GM19023 (cell line): ENCODE measurements at regions not wholly inside any gene's neighbourhood (a gene's known extent, or its start where the extent isn't known, plus 50 kb on each side); places are given as distances from the start of the nearest gene placed in this dataset.
"Not testable (repeated sequence)": the region's sequence is repeated elsewhere in the genome, so short reads cannot be mapped to it uniquely, and the experiment has no call there.

Experiments
- ATAC-seq: cut with Tn5 transposase; IDR thresholded peaks from one replicate; pipeline ENCODE4 v1.9.1; 2021; ENCODE audit warnings: mild to moderate bottlenecking, moderate library complexity; ENCODE audit not compliant: unreplicated experiment

DNA sequence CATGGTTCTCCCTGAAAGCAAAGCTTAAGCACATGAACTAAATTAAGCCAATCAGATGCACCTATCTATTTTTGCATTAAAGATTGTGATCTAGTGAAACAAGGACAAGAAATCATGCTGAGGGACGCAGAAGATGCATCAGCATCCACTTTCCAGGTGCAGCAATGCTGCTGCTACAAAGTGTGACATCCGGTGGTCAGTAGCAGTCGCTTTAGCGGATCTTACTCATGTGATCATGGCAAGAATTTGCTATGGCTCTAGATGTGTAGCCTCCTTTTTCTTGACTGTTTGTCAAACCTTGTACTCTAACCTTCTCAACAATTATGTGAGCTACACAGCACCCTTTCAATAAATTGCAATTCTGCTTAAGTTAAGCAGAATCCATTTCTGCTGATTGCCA is 126.8 kb upstream of the SMLR1 start:
- ATAC-seq, result no peak

DNA sequence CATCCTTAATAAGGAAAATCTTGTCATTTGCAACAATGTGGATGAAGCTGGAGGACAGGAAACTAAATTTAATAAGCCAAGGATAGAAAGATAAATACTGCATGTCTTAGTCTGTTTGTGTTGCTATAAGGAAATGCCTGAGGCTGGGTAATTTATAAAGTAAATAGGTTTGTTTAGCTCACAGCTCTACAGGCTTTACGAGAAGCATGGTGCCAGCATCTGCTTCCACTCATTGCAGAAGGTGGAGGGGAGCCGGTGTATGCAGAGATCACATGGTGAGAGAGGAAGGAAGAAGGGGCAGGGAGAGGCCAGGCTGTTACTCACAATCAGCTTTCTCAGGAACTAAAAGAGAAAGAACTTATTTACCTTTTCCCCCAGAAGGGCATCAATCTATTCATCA is 118.9 kb upstream of the SMLR1 start:
- ATAC-seq, result no peak

DNA sequence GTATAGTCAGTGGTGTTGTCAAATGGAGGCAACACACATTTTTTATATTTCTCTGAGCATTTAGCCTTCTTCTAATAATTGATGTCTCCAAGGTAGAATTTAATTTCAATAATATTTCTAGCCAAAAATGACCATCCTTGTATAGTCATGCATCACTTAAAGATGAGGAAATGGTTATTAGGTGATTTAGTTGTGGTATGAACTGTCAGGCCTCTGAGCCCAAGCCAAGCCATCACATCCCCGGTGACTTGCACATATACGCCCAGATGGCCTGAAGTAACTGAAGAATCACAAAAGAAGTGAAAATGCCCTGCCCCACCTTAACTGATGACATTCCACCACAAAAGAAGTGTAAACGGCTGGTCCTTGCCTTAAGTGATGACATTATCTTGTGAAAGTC is 115.6 kb upstream of the SMLR1 start:
- not testable (repeated sequence) for ATAC-seq

DNA sequence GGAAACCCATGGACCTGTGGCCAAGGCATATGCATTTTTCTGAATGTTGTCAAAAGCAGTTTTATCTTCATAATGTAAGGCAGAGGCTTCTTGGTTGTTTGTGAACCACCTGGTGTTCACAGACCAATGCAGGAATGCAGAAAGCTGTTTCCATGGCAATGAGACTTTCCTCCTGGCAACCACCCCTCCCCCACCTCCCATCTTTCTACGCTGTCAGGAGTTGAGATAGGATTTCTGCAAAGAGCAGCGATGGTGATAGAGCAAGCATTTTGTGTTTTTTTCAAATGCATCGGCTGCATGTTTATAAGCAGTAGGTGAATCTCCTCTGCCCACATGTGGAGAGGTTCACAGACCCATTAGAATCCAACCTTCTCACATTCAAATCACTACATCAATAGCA is 114.1 kb upstream of the SMLR1 start:
- no peak for ATAC-seq

DNA sequence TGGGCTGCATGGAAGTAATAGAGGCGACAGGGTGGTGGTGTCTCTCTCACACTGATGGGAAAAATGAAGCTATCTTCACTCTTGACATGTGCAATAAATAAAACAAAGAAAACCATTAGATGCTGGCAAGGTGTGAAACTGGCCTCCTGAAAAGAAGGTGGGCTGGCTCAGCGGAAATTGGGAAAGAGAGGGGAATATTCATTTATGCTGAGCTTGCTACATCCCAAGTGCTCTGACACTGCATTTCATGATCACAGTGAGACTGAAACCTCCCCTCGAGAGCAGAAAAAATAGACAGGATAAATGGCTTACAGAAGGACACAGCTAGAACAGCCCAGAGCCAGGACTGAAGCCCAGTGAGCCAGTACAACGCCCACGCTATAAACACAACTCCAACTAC is 112.1 kb upstream of the SMLR1 start:
- ATAC-seq, result no peak

DNA sequence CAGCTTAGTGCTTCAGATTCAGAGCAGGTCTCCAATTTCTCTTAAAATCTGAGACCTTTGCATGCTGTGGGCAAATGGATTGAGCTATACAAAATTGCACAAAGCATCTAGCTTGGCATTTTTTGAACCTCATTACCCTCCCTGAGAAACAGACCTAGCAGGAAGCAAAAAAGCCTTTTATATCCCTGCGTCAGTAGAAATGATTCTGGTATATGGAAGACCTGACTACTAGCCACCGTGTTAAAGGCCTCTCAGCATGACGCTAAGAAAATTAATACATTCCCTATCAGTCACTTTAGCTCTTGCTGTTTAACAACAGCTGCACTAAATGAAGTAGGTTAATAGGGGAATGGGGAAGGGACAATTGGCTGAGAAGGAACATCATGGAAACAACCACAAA is 110.7 kb upstream of the SMLR1 start:
- no peak for ATAC-seq

DNA sequence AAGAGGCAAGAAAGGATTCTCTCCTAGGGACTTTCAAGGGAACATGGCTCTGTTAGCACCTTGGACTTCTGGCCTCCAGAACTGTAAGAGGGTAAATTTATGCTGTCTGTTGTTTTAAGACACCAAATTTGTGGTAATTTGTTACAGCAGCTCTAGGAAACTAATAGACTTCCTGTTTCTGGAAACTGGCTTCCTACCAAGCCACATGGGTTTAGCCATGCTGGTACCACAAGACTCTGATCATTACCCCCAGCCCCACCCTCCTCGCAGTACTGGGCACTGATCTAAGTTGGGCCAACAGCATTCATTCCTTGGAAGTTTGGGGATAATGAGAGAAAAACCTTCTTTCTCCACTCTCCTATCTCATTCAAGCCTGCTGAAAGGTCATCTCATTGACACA is 109.5 kb upstream of the SMLR1 start:
- no peak for ATAC-seq

DNA sequence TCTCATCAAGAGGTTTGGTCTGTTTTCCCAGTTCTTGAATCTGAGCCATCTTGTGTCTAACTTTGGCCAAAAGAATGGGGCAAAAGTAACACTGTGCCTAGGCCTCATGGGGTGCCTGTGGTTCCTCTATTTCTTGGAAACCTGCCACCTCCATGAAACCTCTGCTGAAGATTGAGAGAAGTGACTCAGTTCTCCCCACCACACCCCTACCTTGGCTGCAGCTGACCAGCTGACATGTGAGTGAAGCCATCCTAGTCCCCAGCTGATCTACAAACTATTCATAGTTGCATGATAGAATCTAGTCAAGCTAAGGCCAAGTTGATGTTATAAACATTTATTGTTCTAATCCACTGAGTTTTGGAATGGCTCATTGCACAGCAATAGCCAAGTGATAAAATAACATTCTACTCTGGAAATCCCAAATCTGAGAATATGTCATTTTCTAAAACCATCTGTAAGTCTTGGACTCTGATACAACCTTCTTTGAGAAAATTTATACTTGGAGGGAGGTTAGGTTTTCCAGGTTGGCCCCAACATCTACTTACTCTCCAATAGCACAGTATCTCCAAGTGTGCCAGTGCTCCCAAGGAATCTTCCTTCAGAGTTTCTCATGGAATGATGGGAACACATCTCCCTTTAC is 107.0 kb upstream of the SMLR1 start:
- no peak for ATAC-seq

DNA sequence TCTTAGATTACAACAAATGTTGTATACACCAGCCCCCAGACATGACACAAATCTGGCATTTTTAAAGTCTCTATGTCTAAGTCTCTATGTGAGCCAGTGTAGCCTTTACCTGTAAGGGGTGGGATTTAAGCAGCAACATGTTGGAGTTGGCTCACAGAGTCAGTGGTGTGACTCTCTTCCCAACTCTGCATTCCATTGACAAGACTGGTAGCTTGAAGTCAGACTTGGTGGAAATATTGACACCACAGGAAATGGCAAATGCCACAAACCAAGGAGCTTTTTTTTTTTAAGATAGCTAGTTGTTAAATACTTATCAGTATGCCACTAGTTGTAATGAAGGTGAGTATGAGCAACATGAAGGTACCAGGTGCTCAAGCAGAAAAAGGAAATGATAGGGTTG is 103.1 kb upstream of the SMLR1 start:
- ATAC-seq, result no peak

DNA sequence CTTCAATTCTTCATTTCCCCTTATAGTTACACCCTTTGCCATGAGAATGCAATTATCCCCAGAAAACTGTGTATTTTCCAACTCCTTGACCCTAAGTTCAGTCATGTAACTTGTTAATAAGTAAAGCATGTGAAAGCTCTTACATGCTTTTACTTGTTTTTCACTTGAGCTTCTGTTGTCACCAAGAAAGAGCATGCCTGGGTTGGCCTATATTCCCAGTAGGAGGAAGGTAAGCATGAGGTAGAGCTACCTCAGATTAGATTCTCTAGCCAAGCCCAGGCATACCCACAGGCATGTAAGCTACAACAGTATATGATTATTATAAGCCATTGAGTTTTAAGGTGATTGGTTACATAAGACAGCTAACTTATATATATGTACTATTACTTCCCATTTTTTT is 101.7 kb upstream of the SMLR1 start:
- no peak for ATAC-seq

DNA sequence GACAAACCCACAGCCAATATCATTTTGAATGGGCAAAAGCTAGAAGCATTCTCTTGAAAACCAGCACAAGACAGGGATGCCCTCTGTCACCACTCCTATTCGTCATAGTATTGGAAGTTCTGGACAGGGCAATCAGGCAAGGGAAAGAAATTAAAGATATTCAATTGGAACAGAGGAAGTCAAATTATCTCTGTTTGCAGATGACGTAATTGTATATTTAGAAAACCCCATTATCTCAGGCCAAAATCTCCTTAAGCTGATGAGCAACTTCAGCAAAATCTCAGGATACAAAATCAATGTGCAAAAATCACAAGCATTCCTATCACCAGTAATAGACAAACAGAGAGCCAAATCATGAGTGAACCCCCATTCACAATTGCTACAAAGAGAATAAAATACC is 99.1 kb upstream of the SMLR1 start:
- not testable (repeated sequence) for ATAC-seq

DNA sequence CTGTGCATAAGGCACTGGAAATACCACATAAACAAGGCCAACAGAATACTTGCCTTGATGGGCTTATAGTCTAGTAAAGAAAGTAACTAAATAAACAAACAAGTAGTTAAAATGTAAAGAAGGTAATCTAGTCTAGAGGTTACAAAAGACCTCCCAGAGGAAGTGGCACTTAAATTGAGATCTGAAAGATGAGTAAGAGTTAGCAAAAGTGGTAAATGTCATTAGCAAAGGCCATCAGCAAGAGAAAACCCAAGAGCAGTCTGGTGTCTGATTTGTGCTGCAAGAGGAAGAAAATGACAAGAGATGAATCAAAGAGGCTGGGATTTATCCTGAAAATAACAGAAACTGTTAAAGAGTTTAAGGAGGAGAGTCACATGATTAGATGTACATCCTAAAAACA is 96.6 kb upstream of the SMLR1 start:
- ATAC-seq, result no peak

DNA sequence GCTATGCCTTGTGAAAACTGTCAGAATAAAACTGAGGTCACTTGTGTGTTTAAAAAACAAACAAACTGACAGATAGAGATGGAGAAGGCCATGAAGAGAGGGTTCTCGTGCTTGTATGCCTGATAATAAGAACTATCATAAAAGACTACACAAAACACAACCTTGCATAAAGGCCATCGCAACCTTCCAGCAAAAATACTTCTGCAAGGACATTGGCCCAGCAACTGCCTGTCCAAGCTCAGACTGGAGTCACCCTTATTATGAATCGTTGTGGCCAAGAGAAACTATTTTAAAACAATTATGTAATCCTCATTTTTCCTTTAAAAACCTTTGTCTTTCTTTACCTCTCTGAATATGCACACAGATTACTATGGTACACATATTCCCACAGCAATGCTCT is 93.0 kb upstream of the SMLR1 start:
- no peak for ATAC-seq

DNA sequence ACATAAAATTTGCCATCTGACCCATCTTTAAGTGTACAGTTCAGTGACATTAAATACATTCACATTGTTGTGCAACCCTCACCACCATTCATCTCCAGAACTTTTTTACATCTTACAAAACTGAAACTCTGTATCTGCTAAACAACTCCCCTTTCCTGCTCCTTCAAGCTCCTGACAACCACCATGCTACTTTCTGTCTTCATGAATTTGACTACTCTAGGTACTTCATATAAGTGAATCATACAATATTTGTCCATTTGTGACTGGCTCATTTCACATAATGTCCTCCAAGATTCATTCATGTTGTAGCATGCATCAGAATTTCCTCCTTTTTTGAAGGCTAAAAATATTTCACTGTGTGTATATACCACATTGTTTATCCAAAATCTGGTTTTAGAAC is 86.9 kb upstream of the SMLR1 start:
- ATAC-seq, result no peak

DNA sequence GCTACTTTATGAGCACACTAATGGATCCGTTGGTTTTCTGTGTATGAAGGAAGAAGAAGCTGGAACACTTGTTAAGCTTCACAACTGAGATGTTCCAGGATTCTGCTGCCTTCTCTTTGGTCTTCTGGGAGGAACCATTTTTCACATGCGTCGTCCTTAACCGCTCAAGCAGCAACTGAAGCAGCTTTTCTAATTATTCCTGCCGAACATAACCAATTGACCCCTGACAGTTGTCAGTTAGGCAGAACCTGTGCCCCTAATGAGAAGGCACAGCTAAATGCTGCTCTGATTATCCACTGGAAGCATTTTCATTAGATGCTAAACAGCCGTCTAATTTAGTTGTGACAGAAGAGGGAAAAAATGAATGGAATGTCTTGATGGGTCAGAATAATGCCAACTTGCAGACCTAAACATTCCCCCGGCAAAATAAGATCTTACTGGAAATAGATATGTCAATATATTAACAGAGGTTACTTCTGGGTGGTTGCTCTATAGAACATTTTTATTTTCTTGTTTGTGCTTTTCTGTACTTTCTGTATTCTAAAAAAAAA is 85.0 kb upstream of the SMLR1 start:
- no peak for ATAC-seq

DNA sequence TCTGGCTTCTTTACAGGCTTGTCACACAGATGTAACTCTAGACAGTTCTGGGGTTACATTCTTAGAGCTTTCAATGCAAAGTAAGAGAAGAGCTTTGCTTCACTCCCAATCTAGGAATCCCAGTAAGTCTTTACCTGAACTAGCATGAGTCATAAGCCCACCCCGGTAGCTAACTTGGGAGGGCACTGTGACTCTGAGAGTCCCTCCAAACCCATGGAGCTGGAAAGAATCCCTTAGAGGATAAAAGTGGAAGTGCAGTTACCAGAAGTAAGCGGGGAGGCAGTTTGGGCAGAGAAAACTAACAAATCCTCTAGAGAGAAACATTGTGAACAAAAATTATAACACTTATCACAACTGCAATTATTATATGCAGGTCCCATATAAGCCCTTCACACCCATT is 84.0 kb upstream of the SMLR1 start:
- ATAC-seq, result no peak

DNA sequence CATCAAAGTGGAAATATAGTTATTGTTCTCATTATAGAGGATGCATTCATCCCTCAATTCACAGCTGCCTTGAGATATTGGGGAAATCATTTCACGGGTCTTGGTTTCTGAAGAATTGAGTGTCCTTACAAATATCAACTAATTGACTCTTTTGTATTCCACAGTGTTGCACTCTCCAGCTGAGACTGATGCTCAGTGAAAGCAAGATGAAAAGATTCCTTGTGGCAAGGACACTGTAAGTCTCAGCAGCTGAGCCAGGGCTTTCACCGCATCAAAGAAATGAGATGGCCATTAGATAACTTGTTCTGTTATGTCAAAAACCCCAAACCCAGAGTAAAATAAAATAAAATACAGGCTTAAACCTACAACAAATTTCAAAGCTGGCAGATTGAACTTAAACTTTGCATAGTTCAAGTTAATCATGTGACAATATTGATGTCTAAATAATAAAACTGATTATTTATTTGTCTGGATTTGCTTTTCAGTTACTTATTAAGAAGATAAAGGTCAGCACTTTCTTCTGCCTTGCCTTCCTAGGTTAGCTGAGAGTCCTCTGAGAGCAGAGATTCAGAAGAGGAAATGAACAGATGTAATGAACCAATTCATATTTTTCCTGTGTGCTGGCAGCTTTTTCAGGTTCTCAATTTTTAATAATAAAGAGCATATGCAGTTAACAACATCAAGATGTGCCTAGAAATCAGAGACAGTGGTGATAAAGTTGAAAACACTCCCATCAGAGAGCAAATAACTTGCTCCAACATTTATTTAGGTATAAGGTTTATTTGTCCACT is 82.4 kb upstream of the SMLR1 start:
- no peak for ATAC-seq

DNA sequence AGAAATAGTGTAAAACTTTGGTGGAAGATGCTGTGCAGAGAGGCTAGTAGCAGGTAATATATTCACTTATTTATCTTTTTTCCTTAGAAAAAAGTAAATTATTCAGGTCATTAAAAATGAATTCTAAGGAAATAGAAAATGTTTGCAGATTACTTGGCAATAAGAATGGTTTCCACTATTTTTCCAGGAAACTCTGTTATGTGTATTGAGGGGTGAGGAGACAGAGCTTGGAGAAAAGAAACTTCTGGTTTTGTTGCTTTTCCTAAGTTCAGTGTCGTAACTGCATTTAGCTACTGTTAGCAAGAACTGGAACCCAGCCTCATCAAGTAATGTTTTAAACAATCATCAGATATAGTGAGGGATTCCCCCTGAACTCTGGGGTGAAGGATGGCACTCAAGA is 79.2 kb upstream of the SMLR1 start:
- ATAC-seq, result no peak

DNA sequence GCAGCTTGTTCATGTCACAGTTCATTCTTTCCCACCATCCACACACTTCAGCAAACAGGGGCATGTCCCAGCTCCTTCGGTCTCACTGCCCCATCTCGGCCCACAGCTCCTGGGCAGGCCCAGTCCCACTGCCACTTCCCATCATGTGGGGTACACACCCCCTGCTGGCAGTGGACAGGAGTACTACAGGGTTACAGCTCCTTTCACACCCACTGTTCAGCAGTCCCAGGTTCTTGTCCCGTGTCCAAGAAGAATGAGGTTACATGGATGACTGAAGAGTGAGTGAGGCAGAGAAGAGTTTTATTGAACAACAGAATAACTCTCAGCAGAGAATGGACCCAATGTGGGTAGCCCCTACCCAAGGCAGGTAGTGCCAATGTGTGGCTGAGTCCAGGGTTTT is 77.8 kb upstream of the SMLR1 start:
- no peak for ATAC-seq

DNA sequence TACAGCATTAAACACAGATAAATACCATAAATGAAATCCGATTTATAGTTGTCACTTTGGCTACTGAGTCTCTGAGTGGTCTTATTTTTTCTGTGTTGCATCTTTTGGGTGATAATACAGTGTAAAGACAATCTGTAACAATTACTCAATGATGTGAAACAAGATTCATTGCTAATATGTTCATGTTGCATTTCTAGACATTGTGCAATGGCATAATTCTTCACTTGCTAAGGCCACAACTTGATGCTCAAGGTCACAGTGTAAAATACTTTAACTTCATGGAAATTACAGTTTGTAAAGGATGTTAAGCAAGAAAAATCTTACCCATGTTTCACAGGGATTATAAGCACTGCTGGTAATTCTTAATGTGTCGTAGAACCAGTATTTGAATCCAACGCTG is 74.9 kb upstream of the SMLR1 start:
- no peak for ATAC-seq

DNA sequence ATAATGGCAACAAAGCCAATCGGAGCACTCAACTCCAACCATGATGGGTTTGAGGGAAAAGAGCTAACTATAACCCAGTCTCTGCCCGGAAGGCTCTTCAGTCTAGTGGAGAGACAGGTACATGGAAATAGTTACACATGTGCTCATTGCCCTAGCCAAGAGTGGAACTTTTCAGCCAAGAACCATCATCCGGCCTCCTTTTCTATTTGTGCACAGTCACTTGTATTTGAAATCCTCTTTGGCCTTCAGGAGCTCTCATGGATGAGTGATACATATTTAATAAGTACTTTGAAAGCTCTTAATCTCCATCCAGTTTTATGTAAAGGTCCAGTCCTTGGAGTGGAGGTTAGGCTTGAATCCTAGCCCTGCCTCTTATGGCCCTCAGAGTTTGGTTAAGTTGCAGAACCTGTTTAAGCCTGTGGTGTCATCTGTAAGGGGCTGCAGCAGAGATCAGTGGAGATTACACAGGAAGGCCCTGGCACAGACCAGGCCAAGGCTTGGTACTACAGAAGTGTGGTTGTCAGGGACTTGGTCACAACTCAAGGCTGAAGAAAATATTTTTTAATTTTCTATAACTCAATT is 72.3 kb upstream of the SMLR1 start:
- ATAC-seq, result no peak

DNA sequence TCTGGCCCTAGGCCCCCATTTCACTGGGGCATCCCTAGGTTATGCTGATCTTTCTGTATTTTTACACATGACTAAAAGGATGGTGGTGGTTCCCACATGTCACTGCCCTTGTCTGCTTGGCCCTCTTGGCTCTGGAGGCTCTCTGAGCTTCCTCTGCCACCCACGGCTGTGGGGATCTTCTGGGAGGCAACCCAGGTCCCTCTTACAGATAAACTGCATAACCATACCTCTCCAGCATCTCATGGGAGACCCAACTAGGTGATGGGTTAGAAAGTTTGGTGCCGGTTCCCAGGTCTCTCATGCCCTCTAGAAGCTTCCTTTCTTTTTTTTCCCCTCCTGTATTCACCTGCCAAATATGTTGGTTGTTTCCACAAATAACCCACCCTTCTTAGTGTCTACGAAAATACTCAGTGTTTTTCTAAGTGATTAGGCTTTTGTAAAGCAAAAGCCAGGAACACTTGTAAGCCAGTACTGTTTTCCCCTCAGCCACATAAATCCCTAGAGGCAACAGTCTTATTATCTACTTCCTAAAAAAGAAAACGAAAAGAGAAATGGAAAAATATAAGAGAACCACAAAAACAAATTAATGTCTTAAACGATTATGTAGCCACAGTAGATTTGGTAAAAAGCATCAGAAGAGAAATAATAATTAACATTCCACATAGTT is 71.7 kb upstream of the SMLR1 start:
- ATAC-seq, result no peak
